GM23338 (cell line): ENCODE measurements at regions not wholly inside any gene's neighbourhood (a gene's known extent, or its start where the extent isn't known, plus 50 kb on each side); places are given as distances from the start of the nearest gene placed in this dataset.

Experiments used
- ATAC-seq: fragments of 200-7000 bp; cut with Tn5 transposase; 3 replicates; pipeline ENCODE4 v1.9.1; 2020
- DNase-seq: peaks from one replicate; pipeline ENCODE4 v3.0.0-alpha.2; 2015; ENCODE audit warnings: low spot score
- H2AFZ ChIP-seq: fragments of 200-600 bp; sonication (generic); 2 replicates; pipeline ENCODE4 v1.8.0; 2016; ENCODE audit warnings: antibody characterized with exemption, mild to moderate bottlenecking, moderate library complexity
- H3F3A ChIP-seq: fragments of 200-600 bp; sonication (generic); replicated peaks from 2 replicates; pipeline ENCODE4 v1.8.0; 2017; ENCODE audit warnings: antibody characterized with exemption, mixed run types, low read depth
- H3K27ac ChIP-seq: fragments of 200-600 bp; sonication (generic); 2 replicates; pipeline ENCODE4 v1.6.1; 2016; ENCODE audit warnings: low read depth
- H3K27me3 ChIP-seq: fragments of 200-600 bp; sonication (generic); 2 replicates; pipeline ENCODE4 v1.8.0; 2016; ENCODE audit warnings: mild to moderate bottlenecking, mixed run types, moderate library complexity; ENCODE audit not compliant: insufficient read depth
- H3K36me3 ChIP-seq: fragments of 200-600 bp; sonication (generic); 2 replicates; pipeline ENCODE4 v1.8.0; 2016; ENCODE audit warnings: mild to moderate bottlenecking; ENCODE audit not compliant: insufficient read depth
- H3K4me1 ChIP-seq: fragments of 200-600 bp; sonication (generic); 2 replicates; pipeline ENCODE4 v1.8.0; 2016; ENCODE audit warnings: mild to moderate bottlenecking, moderate library complexity; ENCODE audit not compliant: insufficient read depth
- H3K4me2 ChIP-seq: fragments of 200-600 bp; sonication (generic); 2 replicates; pipeline ENCODE4 v1.7.1; 2017; ENCODE audit warnings: mixed run types
- H3K4me3 ChIP-seq: fragments of 200-600 bp; sonication (generic); 2 replicates; pipeline ENCODE4 v1.6.1; 2016; ENCODE audit warnings: mixed run types
- H3K79me2 ChIP-seq: fragments of 200-600 bp; sonication (generic); replicated peaks from 2 replicates; pipeline ENCODE4 v1.8.0; 2017; ENCODE audit warnings: mild to moderate bottlenecking; ENCODE audit not compliant: insufficient read depth
- H3K9me2 ChIP-seq: fragments of 200-600 bp; sonication (generic); 2 replicates; pipeline ENCODE4 v1.8.0; 2017; ENCODE audit not compliant: insufficient read depth
- H4K20me1 ChIP-seq: fragments of 200-600 bp; sonication (generic); replicated peaks from 2 replicates; pipeline ENCODE4 v1.8.0; 2017; ENCODE audit warnings: mild to moderate bottlenecking; ENCODE audit not compliant: insufficient read depth
- H3K27ac Mint-ChIP-seq: 2 replicates; pipeline ENCODE4 v1.8.0; 2020; ENCODE audit warnings: inconsistent platforms, mild to moderate bottlenecking, moderate library complexity, mixed read lengths
- H3K27me3 Mint-ChIP-seq: 3 replicates; pipeline ENCODE4 v1.8.0; 2022; ENCODE audit warnings: low read depth, mild to moderate bottlenecking, moderate library complexity, mixed read lengths, inconsistent platforms; ENCODE audit not compliant: insufficient read depth, poor library complexity
- H3K36me3 Mint-ChIP-seq: 3 replicates; pipeline ENCODE4 v1.8.0; 2021; ENCODE audit warnings: low read depth, mild to moderate bottlenecking, inconsistent platforms, moderate library complexity, mixed read lengths
- H3K4me1 Mint-ChIP-seq: 3 replicates; pipeline ENCODE4 v1.8.0; 2020; ENCODE audit warnings: mild to moderate bottlenecking, inconsistent platforms, mixed read lengths
- H3K4me3 Mint-ChIP-seq: 3 replicates; pipeline ENCODE4 v1.8.0; 2021; ENCODE audit warnings: moderate library complexity, mild to moderate bottlenecking, inconsistent platforms, mixed read lengths
- H3K9me3 Mint-ChIP-seq: 3 replicates; pipeline ENCODE4 v1.8.0; 2020; ENCODE audit warnings: moderate library complexity, mild to moderate bottlenecking, inconsistent platforms, mixed read lengths
- CTCF ChIP-seq, 2 experiments: fragments of 200-600 bp in 1 of 2; sonication (generic) in 1 of 2; conservative IDR thresholded peaks; 2 replicates each; pipeline versions ENCODE4 v1.5.1 to v1.6.1; 2016 to 2017; ENCODE audit warnings: antibody characterized with exemption in 2 of 2, low read depth in 2 of 2, mild to moderate bottlenecking in 2 of 2, moderate library complexity in 1 of 2
- EZH2 ChIP-seq: fragments of 200-600 bp; sonication (generic); IDR thresholded peaks from one replicate; pipeline ENCODE4 v1.8.0; 2017; ENCODE audit warnings: antibody characterized with exemption, mild to moderate bottlenecking, low read depth; ENCODE audit not compliant: unreplicated experiment
- ZNF462 ChIP-seq: fragments of 250-450 bp; sonication (Bioruptor Pico); IDR thresholded peaks from 2 replicates; pipeline ENCODE4 v1.5.0; 2020; ENCODE audit warnings: mild to moderate bottlenecking, moderate library complexity

DNA sequence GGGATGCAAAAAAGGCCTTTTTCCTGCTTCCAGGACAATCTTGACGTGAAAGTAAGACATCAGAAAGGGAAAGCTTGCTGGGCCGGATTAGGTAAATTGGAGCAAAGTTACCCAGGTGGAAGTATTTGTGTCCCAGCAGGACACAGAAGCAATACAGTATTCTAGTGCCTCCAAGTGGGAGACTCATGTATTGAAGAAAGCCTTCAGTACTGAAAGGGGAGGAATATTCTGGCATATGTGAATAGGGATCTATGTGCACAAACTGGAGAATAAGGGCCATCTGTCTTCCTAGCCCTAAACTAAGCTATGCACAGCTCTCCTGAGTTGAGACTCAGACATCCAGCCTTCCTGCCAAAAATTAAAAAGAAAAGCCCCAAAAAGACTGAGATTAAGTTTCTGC is 327.3 kb upstream of the CDH8 start (continued):
- no peak for TF ChIP-seq ZNF462 (CRISPR knock-in tag)

DNA sequence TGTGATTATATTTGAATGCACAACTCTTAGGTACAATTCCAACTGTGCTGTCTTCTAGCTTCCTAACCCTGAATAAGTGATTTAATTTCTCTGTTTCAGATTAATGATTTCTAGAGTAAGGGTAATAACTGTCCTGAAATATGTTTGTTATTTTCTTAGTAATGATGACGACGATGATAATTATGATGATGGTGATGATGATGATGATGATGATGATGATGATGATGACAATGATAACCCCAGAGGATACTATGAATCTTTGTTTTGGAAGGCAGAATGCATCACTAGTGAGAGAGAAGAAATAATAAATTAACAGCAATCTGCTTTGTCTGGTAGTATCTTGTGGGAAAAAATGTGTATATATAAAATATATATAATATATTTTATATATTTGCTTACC is 317.1 kb upstream of the CDH8 start:
- no peaks in the 10 kb centered on the region for H3K36me3 Mint-ChIP-seq
- Histone ChIP-seq H3K4me2 (no peak overlapping the region), H3K27ac (no peak overlapping the region), H3F3A (no peaks in the 10 kb centered on the region), H3K79me2 (no peaks in the 10 kb centered on the region), H4K20me1 (no peaks in the 10 kb centered on the region), H3K4me3 (no peak overlapping the region), H3K4me1 (no peaks in the 10 kb centered on the region), H2AFZ (no peak overlapping the region), H3K36me3 (no peaks in the 10 kb centered on the region), H3K27me3 (no peaks in the 10 kb centered on the region), H3K9me2 (no peaks in the 10 kb centered on the region)
- ATAC-seq (no peak), DNase-seq (no peak)
- H3K9me3 Mint-ChIP-seq = no peaks in the 10 kb centered on the region
- H3K27ac Mint-ChIP-seq = no peak overlapping the region
- no peak overlapping the region for H3K4me3 Mint-ChIP-seq
- no peaks in the 10 kb centered on the region for H3K4me1 Mint-ChIP-seq
- H3K27me3 Mint-ChIP-seq = no peaks in the 10 kb centered on the region
- no peak for TF ChIP-seq EZH2
- TF ChIP-seq ZNF462 (CRISPR knock-in tag) = no peak
- no peak for TF ChIP-seq CTCF (conservative IDR thresholded peaks at IDR 0.05; ENCODE audit: low read depth in 2 of 2)
